Neural cell (in vitro differentiated cells): ENCODE measurements at regions not wholly inside any gene's neighbourhood (a gene's known extent, or its start where the extent isn't known, plus 50 kb on each side); places are given as distances from the start of the nearest gene placed in this dataset.

Experiments used
- H2AFZ ChIP-seq: fragments of 200-600, 300-800 bp; sonication (generic), shearing (Covaris generic); 2 replicates; pipeline ENCODE4 v1.6.0; 2014; ENCODE audit warnings: low read depth, mild to moderate bottlenecking, antibody characterized with exemption, low read length, moderate library complexity
- H3F3A ChIP-seq: fragments of 200-600 bp; shearing (Covaris generic); 2 replicates; pipeline ENCODE4 v1.6.1; 2016; ENCODE audit warnings: mild to moderate bottlenecking, moderate library complexity, mixed read lengths, antibody characterized with exemption, low read length; ENCODE audit not compliant: insufficient read depth, poor library complexity, severe bottlenecking
- H3K27ac ChIP-seq: fragments of 200-600, 300-800 bp; sonication (generic), shearing (Covaris generic); 2 replicates; pipeline ENCODE4 v1.5.1; 2014; ENCODE audit warnings: mild to moderate bottlenecking, low read length, moderate library complexity
- H3K27me3 ChIP-seq: fragments of 300-800, 200-600 bp; sonication (generic), shearing (Covaris generic); 2 replicates; pipeline ENCODE4 v1.6.0; 2014; ENCODE audit warnings: mild to moderate bottlenecking, low read depth, low read length, moderate library complexity; ENCODE audit not compliant: insufficient read depth
- H3K36me3 ChIP-seq: fragments of 300-800, 200-600 bp; sonication (generic), shearing (Covaris generic); 2 replicates; pipeline ENCODE4 v1.5.1; 2014; ENCODE audit warnings: mild to moderate bottlenecking, antibody characterized with exemption, low read length, moderate library complexity; ENCODE audit not compliant: insufficient read depth
- H3K4me2 ChIP-seq: fragments of 300-800, 200-600 bp; sonication (generic), shearing (Covaris generic); 2 replicates; pipeline ENCODE4 v1.6.0; 2014; ENCODE audit warnings: mild to moderate bottlenecking, low read length
- H3K4me3 ChIP-seq: fragments of 300-800, 200-600 bp; sonication (generic), shearing (Covaris generic); 2 replicates; pipeline ENCODE4 v1.5.1; 2014; ENCODE audit warnings: mild to moderate bottlenecking, low read length, moderate library complexity
- H3K79me2 ChIP-seq: fragments of 200-600 bp; shearing (Covaris generic); replicated peaks from 2 replicates; pipeline ENCODE4 v1.6.0; 2014; ENCODE audit warnings: mild to moderate bottlenecking, low read length, moderate library complexity; ENCODE audit not compliant: insufficient read depth
- H3K9ac ChIP-seq: fragments of 300-800, 200-600 bp; sonication (generic), shearing (Covaris generic); 2 replicates; pipeline ENCODE4 v1.6.1; 2016; ENCODE audit warnings: mild to moderate bottlenecking, low read length, mixed read lengths
- H3K9me2 ChIP-seq: fragments of 200-600 bp; shearing (Covaris generic); 2 replicates; pipeline ENCODE4 v1.6.1; 2016; ENCODE audit warnings: mild to moderate bottlenecking, low read length, mixed read lengths; ENCODE audit not compliant: insufficient read depth
- H3K9me3 ChIP-seq: fragments of 200-600, 300-800 bp; sonication (generic), shearing (Covaris generic); 2 replicates; pipeline ENCODE4 v1.6.1; 2016; ENCODE audit warnings: mild to moderate bottlenecking, mixed run types, low read length, moderate library complexity, mixed read lengths
- H4K20me1 ChIP-seq: fragments of 200-600 bp; shearing (Covaris generic); 2 replicates; pipeline ENCODE4 v1.6.1; 2016; ENCODE audit warnings: mild to moderate bottlenecking, mixed run types; ENCODE audit not compliant: insufficient read depth
- EP300 ChIP-seq: fragments of 450-650 bp; conservative IDR thresholded peaks from 2 replicates; pipeline ENCODE4 v1.6.1; 2014; ENCODE audit warnings: antibody characterized with exemption, mild to moderate bottlenecking, moderate library complexity; ENCODE audit not compliant: poor library complexity, severe bottlenecking
- EZH2 ChIP-seq: fragments of 200-600, 300-800 bp; shearing (Covaris generic), sonication (generic); IDR thresholded peaks from 2 replicates; pipeline ENCODE4 v1.6.1; 2014; ENCODE audit warnings: antibody characterized with exemption, low read length, borderline replicate concordance, mild to moderate bottlenecking; ENCODE audit not compliant: insufficient read depth, poor library complexity, severe bottlenecking
- MXI1 ChIP-seq: fragments of 450-650 bp; conservative IDR thresholded peaks from 2 replicates; pipeline ENCODE4 v1.6.1; 2014; ENCODE audit warnings: antibody characterized with exemption, mild to moderate bottlenecking; ENCODE audit not compliant: poor library complexity, severe bottlenecking
- POLR2AphosphoS5 ChIP-seq: IDR thresholded peaks from 2 replicates; pipeline ENCODE4 v1.6.1; 2012
- RAD21 ChIP-seq: fragments of 450-650 bp; conservative IDR thresholded peaks from 2 replicates; pipeline ENCODE4 v1.6.1; 2014; ENCODE audit warnings: antibody characterized with exemption, mild to moderate bottlenecking, moderate library complexity
- SMC3 ChIP-seq: fragments of 450-650 bp; conservative IDR thresholded peaks from 2 replicates; pipeline ENCODE4 v1.6.1; 2014; ENCODE audit warnings: antibody characterized with exemption, mild to moderate bottlenecking, moderate library complexity; ENCODE audit not compliant: poor library complexity
- TAF1 ChIP-seq: IDR thresholded peaks from 2 replicates; pipeline ENCODE4 v1.6.1; 2012; ENCODE audit warnings: low read depth
- TF ChIP-seq, protein P1 (sequence below): fragments of 450-650 bp; IDR thresholded peaks from 2 replicates; pipeline ENCODE4 v1.5.1; 2014; ENCODE audit warnings: antibody characterized with exemption, mild to moderate bottlenecking, moderate library complexity; ENCODE audit not compliant: poor library complexity, severe bottlenecking
- TF ChIP-seq, protein P2 (sequence below): IDR thresholded peaks from 2 replicates; pipeline ENCODE4 v1.6.1; 2012; ENCODE audit warnings: borderline replicate concordance

DNA sequence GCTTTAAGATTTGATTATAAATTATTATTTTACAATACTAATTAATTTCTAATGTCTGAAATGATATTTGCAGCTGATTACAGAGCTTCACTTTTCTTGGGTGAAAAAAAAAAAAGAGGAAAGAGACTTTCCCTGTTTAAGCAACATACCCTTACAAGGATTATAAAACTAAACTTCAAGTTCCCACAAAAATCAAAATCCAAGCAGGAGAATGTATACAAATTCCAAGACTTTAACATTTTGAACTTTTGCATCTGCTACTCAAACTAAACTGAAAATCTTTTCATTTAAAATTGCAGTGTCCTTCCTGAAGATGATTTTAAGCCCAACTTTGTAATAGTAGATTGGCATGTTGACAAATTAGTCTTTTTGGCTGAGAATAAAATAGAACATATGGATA is 742.4 kb upstream of the INTU start:
- Histone ChIP-seq H3K27me3 (no peaks in the 10 kb centered on the region), H4K20me1 (no peaks in the 10 kb centered on the region), H3K79me2 (no peaks in the 10 kb centered on the region), H3K9me3 (no peaks in the 10 kb centered on the region), H3F3A (no peaks in the 10 kb centered on the region), H3K4me3 (no peak overlapping the region), H2AFZ (no peak overlapping the region), H3K9me2 (no peaks in the 10 kb centered on the region), H3K9ac (no peak overlapping the region), H3K4me2 (no peak overlapping the region), H3K36me3 (no peaks in the 10 kb centered on the region), H3K27ac (no peak overlapping the region)
- TF ChIP-seq EP300: no peak
- TF ChIP-seq POLR2AphosphoS5: no peak
- TF ChIP-seq, protein P1, sequence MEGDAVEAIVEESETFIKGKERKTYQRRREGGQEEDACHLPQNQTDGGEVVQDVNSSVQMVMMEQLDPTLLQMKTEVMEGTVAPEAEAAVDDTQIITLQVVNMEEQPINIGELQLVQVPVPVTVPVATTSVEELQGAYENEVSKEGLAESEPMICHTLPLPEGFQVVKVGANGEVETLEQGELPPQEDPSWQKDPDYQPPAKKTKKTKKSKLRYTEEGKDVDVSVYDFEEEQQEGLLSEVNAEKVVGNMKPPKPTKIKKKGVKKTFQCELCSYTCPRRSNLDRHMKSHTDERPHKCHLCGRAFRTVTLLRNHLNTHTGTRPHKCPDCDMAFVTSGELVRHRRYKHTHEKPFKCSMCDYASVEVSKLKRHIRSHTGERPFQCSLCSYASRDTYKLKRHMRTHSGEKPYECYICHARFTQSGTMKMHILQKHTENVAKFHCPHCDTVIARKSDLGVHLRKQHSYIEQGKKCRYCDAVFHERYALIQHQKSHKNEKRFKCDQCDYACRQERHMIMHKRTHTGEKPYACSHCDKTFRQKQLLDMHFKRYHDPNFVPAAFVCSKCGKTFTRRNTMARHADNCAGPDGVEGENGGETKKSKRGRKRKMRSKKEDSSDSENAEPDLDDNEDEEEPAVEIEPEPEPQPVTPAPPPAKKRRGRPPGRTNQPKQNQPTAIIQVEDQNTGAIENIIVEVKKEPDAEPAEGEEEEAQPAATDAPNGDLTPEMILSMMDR: no peak
- TF ChIP-seq MXI1: no peak
- no peak for TF ChIP-seq SMC3
- TF ChIP-seq TAF1: no peak

DNA sequence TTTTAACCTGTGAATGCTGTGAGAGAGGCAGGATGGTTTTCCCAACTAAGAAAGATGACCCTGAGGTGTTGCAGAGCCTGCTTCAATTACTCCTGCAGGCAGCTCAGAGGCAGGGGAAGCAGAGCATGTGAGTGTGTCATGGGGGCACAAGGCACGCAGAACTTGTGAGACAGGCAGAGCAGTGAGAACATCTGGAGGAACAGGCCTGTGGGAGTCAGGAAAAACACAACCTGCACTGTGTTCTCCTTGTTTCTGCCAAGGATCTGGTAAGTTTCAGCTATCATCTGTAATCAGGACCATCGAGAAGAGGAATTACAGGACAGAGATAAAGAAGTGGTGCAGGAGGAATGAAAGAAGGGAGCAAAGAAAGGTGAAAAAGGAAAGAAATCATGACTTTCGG is 741.8 kb upstream of the INTU start:
- H3K4me3 ChIP-seq: no peak overlapping the region
- H4K20me1 ChIP-seq: no peaks in the 10 kb centered on the region
- no peak overlapping the region for H2AFZ ChIP-seq
- no peak overlapping the region for H3K9ac ChIP-seq
- H3F3A ChIP-seq: no peaks in the 10 kb centered on the region
- no peak overlapping the region for H3K27ac ChIP-seq
- no peak overlapping the region for H3K4me2 ChIP-seq
- no peaks in the 10 kb centered on the region for H3K79me2 ChIP-seq
- H3K9me2 ChIP-seq: no peaks in the 10 kb centered on the region
- H3K36me3 ChIP-seq: no peaks in the 10 kb centered on the region
- no peaks in the 10 kb centered on the region for H3K27me3 ChIP-seq
- TF ChIP-seq, protein P2, sequence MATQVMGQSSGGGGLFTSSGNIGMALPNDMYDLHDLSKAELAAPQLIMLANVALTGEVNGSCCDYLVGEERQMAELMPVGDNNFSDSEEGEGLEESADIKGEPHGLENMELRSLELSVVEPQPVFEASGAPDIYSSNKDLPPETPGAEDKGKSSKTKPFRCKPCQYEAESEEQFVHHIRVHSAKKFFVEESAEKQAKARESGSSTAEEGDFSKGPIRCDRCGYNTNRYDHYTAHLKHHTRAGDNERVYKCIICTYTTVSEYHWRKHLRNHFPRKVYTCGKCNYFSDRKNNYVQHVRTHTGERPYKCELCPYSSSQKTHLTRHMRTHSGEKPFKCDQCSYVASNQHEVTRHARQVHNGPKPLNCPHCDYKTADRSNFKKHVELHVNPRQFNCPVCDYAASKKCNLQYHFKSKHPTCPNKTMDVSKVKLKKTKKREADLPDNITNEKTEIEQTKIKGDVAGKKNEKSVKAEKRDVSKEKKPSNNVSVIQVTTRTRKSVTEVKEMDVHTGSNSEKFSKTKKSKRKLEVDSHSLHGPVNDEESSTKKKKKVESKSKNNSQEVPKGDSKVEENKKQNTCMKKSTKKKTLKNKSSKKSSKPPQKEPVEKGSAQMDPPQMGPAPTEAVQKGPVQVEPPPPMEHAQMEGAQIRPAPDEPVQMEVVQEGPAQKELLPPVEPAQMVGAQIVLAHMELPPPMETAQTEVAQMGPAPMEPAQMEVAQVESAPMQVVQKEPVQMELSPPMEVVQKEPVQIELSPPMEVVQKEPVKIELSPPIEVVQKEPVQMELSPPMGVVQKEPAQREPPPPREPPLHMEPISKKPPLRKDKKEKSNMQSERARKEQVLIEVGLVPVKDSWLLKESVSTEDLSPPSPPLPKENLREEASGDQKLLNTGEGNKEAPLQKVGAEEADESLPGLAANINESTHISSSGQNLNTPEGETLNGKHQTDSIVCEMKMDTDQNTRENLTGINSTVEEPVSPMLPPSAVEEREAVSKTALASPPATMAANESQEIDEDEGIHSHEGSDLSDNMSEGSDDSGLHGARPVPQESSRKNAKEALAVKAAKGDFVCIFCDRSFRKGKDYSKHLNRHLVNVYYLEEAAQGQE: no peak
- TF ChIP-seq TAF1 (no peak), POLR2AphosphoS5 (no peak), EP300 (no peak), SMC3 (no peak), MXI1 (no peak), EZH2 (no peak), RAD21 (no peak)
- TF ChIP-seq, protein P1: no peak
- H3K9me3 ChIP-seq: no peaks in the 10 kb centered on the region
